Activated CD8-positive, alpha-beta T cell treated with anti-CD3 and anti-CD28 coated beads for 36 hours (primary cell): ENCODE measurements at regions not wholly inside any gene's neighbourhood (a gene's known extent, or its start where the extent isn't known, plus 50 kb on each side); places are given as distances from the start of the nearest gene placed in this dataset.

Experiments used
- ATAC-seq: fragments of 200-7000 bp; cut with Tn5 transposase; one replicate; pipeline ENCODE4 v1.10.0; 2021; ENCODE audit warnings: mild to moderate bottlenecking, moderate library complexity
- CTCF ChIA-PET: fragments of 350-600 bp; sonication (Branson Sonifier 250); formaldehyde crosslinking; loops from one replicate; lab custom pipeline; 2021; ENCODE audit warnings: antibody characterized with exemption; lab: Charles Lee
- POLR2A ChIA-PET: fragments of 350-600 bp; sonication (Branson Sonifier 250); formaldehyde crosslinking; loops from one replicate; lab custom pipeline; 2021; ENCODE audit warnings: antibody characterized with exemption; lab: Charles Lee
- DNase-seq: peaks from one replicate; pipeline ENCODE4 v3.0.0-alpha.2; 2020
- H3K27ac Mint-ChIP-seq: one replicate; pipeline ENCODE4 v1.8.0; 2021; ENCODE audit warnings: mild to moderate bottlenecking, mixed read lengths
- H3K27me3 Mint-ChIP-seq: one replicate; pipeline ENCODE4 v1.8.0; 2021; ENCODE audit warnings: mixed read lengths
- H3K36me3 Mint-ChIP-seq: one replicate; pipeline ENCODE4 v1.8.0; 2021; ENCODE audit warnings: low read depth, mixed read lengths
- H3K4me1 Mint-ChIP-seq: one replicate; pipeline ENCODE4 v1.8.0; 2021; ENCODE audit warnings: low read depth, mixed read lengths
- H3K4me3 Mint-ChIP-seq: one replicate; pipeline ENCODE4 v1.8.0; 2021; ENCODE audit warnings: mild to moderate bottlenecking, moderate library complexity, mixed read lengths
- H3K9me3 Mint-ChIP-seq: one replicate; pipeline ENCODE4 v1.8.0; 2021; ENCODE audit warnings: mixed read lengths
- intact Hi-C: fragments of 100-400 bp; cut with micrococcal nuclease; formaldehyde crosslinking; loops from one replicate; pipeline ENCODE4 v1.10.0; 2022
- TF ChIP-seq, protein P1 (sequence below): fragments of 200-600 bp; IDR thresholded peaks from one replicate; pipeline ENCODE4 v1.8.0; 2022; ENCODE audit warnings: antibody characterized with exemption, mild to moderate bottlenecking

- ATAC-seq (no peak), DNase-seq (no peak)
- H3K27ac Mint-ChIP-seq: peak overlapping the region; percentile 59
- CTCF ChIA-PET: interaction anchor here (0.8 to 1.4 kb wide), 2 partner anchors 10 to 225 kb away, joined by 3 read pairs; no protein-coding TSS in a partner anchor
- peaks cover 35% of the 10 kb centered on the region for H3K4me1 Mint-ChIP-seq
- TF ChIP-seq, protein P1, sequence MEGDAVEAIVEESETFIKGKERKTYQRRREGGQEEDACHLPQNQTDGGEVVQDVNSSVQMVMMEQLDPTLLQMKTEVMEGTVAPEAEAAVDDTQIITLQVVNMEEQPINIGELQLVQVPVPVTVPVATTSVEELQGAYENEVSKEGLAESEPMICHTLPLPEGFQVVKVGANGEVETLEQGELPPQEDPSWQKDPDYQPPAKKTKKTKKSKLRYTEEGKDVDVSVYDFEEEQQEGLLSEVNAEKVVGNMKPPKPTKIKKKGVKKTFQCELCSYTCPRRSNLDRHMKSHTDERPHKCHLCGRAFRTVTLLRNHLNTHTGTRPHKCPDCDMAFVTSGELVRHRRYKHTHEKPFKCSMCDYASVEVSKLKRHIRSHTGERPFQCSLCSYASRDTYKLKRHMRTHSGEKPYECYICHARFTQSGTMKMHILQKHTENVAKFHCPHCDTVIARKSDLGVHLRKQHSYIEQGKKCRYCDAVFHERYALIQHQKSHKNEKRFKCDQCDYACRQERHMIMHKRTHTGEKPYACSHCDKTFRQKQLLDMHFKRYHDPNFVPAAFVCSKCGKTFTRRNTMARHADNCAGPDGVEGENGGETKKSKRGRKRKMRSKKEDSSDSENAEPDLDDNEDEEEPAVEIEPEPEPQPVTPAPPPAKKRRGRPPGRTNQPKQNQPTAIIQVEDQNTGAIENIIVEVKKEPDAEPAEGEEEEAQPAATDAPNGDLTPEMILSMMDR: no peak
- intact Hi-C loops: no loop called here
- peaks cover 29% of the 10 kb centered on the region for H3K36me3 Mint-ChIP-seq
- no peak overlapping the region for H3K4me3 Mint-ChIP-seq
- POLR2A ChIA-PET: interaction anchor here (1.0 kb wide), 1 partner anchor 17 kb away, joined by 3 read pairs; no protein-coding TSS in a partner anchor
- no peaks in the 10 kb centered on the region for H3K27me3 Mint-ChIP-seq
- no peaks in the 10 kb centered on the region for H3K9me3 Mint-ChIP-seq
These were observed 64.3 kb downstream of the TET3 start for GRCh38 chr2:74048843-74049519.

DNA sequence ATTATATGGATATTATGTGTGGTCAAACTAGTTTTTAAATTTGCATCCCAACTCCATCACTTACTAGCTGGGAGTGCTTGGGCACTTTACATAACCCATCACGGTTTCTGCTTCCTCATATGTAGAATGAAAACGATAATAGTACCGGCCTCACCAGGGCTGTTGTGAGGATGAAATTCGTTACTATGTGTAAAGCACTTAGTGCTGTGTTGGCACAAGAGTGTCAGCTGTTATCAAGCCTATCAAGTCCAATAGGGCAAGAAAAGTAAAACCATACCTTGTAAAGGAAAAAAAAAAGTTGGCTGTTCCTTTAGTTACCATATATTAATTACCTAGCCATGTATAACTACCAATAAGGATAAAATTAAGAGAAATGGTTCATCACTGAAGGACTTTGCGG is 65.4 kb downstream of the TET3 start:
- CTCF ChIA-PET: no interaction called here
- no peaks in the 10 kb centered on the region for H3K9me3 Mint-ChIP-seq
- ATAC-seq (no peak), DNase-seq (no peak)
- peaks cover 36% of the 10 kb centered on the region for H3K4me1 Mint-ChIP-seq
- TF ChIP-seq, protein P1: no peak
- H3K27me3 Mint-ChIP-seq: no peaks in the 10 kb centered on the region
- POLR2A ChIA-PET: interaction anchor here (0.9 kb wide), 1 partner anchor 15 kb away, joined by 3 read pairs; no protein-coding TSS in a partner anchor
- H3K27ac Mint-ChIP-seq: no peak overlapping the region
- H3K4me3 Mint-ChIP-seq: no peak overlapping the region
- H3K36me3 Mint-ChIP-seq: peaks cover 34% of the 10 kb centered on the region
- intact Hi-C loops: no loop called here

DNA sequence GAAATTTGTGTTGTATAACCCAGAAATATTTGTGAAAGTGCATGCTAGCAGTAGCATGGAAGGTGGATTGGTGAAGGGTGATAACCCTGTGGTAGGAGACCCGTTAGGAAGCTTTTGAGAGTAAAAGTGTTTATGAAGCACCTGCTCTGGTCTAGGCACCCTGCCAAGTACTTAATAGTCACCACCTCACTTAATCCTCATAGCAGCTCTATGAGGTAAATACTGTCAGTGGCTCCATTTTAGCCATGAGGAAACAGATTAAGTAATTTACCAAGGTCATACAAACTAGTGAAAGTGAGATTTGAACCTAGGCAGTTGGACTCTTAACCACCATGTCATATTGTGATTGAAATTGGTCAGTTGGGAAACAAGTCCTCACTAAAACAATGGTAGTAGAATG is 66.8 kb downstream of the TET3 start:
- intact Hi-C loops: no loop called here
- Mint-ChIP-seq H3K9me3 (no peaks in the 10 kb centered on the region), H3K4me1 (peaks cover 36% of the 10 kb centered on the region), H3K27me3 (no peaks in the 10 kb centered on the region), H3K36me3 (peaks cover 34% of the 10 kb centered on the region), H3K4me3 (no peak overlapping the region), H3K27ac (no peak overlapping the region)
- DNase-seq (no peak), ATAC-seq (no peak)
- ChIA-PET POLR2A (interaction anchor here (0.6 to 1.2 kb wide), 2 partner anchors 8 to 104 kb away, joined by 3 to 5 read pairs; no protein-coding TSS in a partner anchor), CTCF (interaction anchor here (0.9 to 1.0 kb wide), 2 partner anchors 50 to 224 kb away, joined by 3 to 4 read pairs; no protein-coding TSS in a partner anchor)
- TF ChIP-seq, protein P1: no peak

GRCh38 chr2:74052732-74053710 is 68.3 kb downstream of the TET3 start:
- peak; percentile 65 for ATAC-seq
- intact Hi-C loops: no loop called here
- H3K4me3 Mint-ChIP-seq: no peak overlapping the region
- POLR2A ChIA-PET: no interaction called here
- CTCF ChIA-PET: interaction anchor here (0.9 kb wide), 1 partner anchor 225 kb away, joined by 3 read pairs; the partner anchor contains the start of gene STAMBP
- H3K9me3 Mint-ChIP-seq: no peaks in the 10 kb centered on the region
- peaks cover 36% of the 10 kb centered on the region for H3K4me1 Mint-ChIP-seq
- peak; percentile 12 for DNase-seq
- peaks cover 32% of the 10 kb centered on the region for H3K36me3 Mint-ChIP-seq
- TF ChIP-seq, protein P1: no peak
- no peak overlapping the region for H3K27ac Mint-ChIP-seq
- no peaks in the 10 kb centered on the region for H3K27me3 Mint-ChIP-seq
